SU-DHL-6 (cell line): ENCODE measurements at regions not wholly inside any gene's neighbourhood (a gene's known extent, or its start where the extent isn't known, plus 50 kb on each side); places are given as distances from the start of the nearest gene placed in this dataset.

Experiments
- H2AFZ ChIP-seq: fragments of 200-600 bp; sonication (generic); 2 replicates; pipeline ENCODE4 v1.6.1; 2014; ENCODE audit warnings: low read depth, mild to moderate bottlenecking, moderate library complexity, mixed read lengths, antibody characterized with exemption, low read length; ENCODE audit not compliant: severe bottlenecking
- H3F3A ChIP-seq: fragments of 200-600 bp; shearing (Covaris generic); 2 replicates; pipeline ENCODE4 v1.6.0; 2016; ENCODE audit warnings: antibody characterized with exemption, mild to moderate bottlenecking; ENCODE audit not compliant: insufficient read depth
- H3K27ac ChIP-seq: fragments of 200-600 bp; sonication (generic); 2 replicates; pipeline ENCODE4 v1.5.1; 2016; ENCODE audit warnings: low read depth, mild to moderate bottlenecking, low read length, moderate library complexity, mixed read lengths
- H3K27me3 ChIP-seq: fragments of 200-600 bp; sonication (generic), shearing (Covaris generic); 2 replicates; pipeline ENCODE4 v1.6.0; 2014; ENCODE audit warnings: mild to moderate bottlenecking, low read length
- H3K36me3 ChIP-seq: fragments of 200-600 bp; sonication (generic); 2 replicates; pipeline ENCODE4 v1.6.1; 2014; ENCODE audit warnings: mild to moderate bottlenecking, low read length, mixed read lengths
- H3K4me2 ChIP-seq: fragments of 300-600, 200-600 bp; shearing (Covaris generic), sonication (generic); 2 replicates; pipeline ENCODE4 v1.6.0; 2014; ENCODE audit warnings: low read length, low read depth, mild to moderate bottlenecking; ENCODE audit not compliant: poor library complexity, severe bottlenecking
- H3K4me3 ChIP-seq: fragments of 200-600 bp; sonication (generic); 2 replicates; pipeline ENCODE4 v1.5.1; 2014; ENCODE audit warnings: antibody characterized with exemption, low read length, mild to moderate bottlenecking, mixed read lengths; ENCODE audit not compliant: insufficient read depth, poor library complexity, severe bottlenecking
- H3K79me2 ChIP-seq: fragments of 200-600 bp; sonication (generic); 2 replicates; pipeline ENCODE4 v1.6.1; 2014; ENCODE audit warnings: mild to moderate bottlenecking, low read length, moderate library complexity; ENCODE audit not compliant: insufficient read depth
- H3K9ac ChIP-seq: fragments of 200-600 bp; sonication (generic); 2 replicates; pipeline ENCODE4 v1.7.0; 2014; ENCODE audit warnings: mild to moderate bottlenecking, low read length
- H3K9me2 ChIP-seq: fragments of 200-600 bp; sonication (generic); replicated peaks from 2 replicates; pipeline ENCODE4 v1.6.1; 2014; ENCODE audit warnings: low read length; ENCODE audit not compliant: insufficient read depth
- H3K9me3 ChIP-seq: fragments of 200-600 bp; sonication (generic); 2 replicates; pipeline ENCODE4 v1.6.1; 2014; ENCODE audit warnings: low read length, mixed read lengths; ENCODE audit not compliant: insufficient read depth
- H4K20me1 ChIP-seq: fragments of 200-600 bp; sonication (generic); 2 replicates; pipeline ENCODE4 v1.6.1; 2014; ENCODE audit warnings: low read depth, mild to moderate bottlenecking, antibody characterized with exemption, low read length, moderate library complexity, mixed read lengths
- CTCF ChIP-seq: fragments of 200-600 bp; sonication (generic); IDR thresholded peaks from one replicate; pipeline ENCODE4 v1.5.1; 2017; ENCODE audit warnings: antibody characterized with exemption, mild to moderate bottlenecking, low read length, moderate library complexity; ENCODE audit not compliant: insufficient read depth, poor library complexity, severe bottlenecking
- EZH2phosphoT487 ChIP-seq: fragments of 200-600 bp; sonication (generic), shearing (Covaris generic); conservative IDR thresholded peaks from 2 replicates; pipeline ENCODE4 v1.6.1; 2018; ENCODE audit warnings: mild to moderate bottlenecking, antibody characterized with exemption, low read length, moderate library complexity, mixed read lengths

DNA sequence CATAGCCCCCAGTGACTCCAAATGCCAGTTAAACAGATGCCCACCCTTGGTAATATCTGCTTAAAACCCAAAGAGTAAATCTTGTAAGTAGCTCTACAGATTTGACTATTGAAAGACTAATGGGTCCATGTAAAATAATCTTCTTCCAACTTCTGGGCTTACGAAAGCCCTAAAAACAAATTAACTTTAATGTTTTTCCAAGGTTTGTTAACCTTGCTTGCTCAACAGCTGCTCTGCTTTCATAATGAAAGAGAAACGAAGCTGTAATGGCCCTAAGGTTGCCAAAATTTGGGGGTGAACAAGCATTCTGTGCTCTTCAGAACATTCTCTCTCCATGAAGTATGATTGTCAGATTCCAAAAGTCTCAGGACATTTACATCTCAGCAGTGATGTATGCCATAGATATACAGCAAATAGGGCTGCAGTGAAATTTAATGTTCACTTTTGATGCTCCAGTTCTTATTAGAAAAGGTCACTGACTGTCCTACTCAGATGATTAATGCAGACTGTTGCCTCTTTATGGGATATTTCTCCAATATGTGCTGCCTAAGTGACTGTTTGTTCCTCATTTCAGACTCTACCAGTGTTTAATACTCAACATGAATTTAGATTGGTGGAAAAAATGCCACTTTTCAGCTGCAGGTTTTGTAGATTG, 436.3 kb upstream of the CHST9 start:
- Histone ChIP-seq H3K27ac (no peak overlapping the region), H3K9me3 (no peaks in the 10 kb centered on the region), H2AFZ (no peak overlapping the region)

DNA sequence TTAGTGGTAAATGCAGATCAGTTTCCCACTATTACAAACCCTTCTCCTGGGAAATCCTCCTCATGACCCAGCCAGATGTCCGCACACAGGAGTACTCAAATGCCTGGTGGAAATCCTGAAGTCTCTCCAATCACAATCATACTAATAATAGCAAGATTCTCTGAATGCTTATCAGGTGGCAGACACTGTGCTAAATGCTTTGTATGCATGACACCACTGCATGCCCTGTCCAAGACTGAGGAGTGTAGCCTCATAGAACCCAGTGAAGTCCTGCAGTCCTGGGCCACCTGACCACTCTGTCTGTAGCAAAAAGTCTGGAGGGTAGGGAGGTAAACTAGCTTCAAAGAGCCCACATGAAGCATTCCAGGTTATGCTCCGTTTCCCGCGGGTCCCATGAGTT, 434.8 kb upstream of the CHST9 start:
- Histone ChIP-seq H3K79me2 (no peaks in the 10 kb centered on the region), H3K27ac (no peak overlapping the region), H3K9ac (no peak overlapping the region), H2AFZ (no peak overlapping the region), H3K4me2 (no peak overlapping the region), H3F3A (no peaks in the 10 kb centered on the region), H3K27me3 (no peaks in the 10 kb centered on the region), H3K36me3 (no peaks in the 10 kb centered on the region), H3K9me2 (no peaks in the 10 kb centered on the region), H3K9me3 (no peaks in the 10 kb centered on the region), H4K20me1 (no peaks in the 10 kb centered on the region), H3K4me3 (no peak overlapping the region)
- TF ChIP-seq CTCF (no peak), EZH2phosphoT487 (no peak)

More for the DNA sequence above, 436.3 kb upstream of the CHST9 start:
- no peaks in the 10 kb centered on the region for H3K36me3 ChIP-seq
- no peaks in the 10 kb centered on the region for H3K27me3 ChIP-seq
- H4K20me1 ChIP-seq, result no peaks in the 10 kb centered on the region
- H3K9ac ChIP-seq, result no peak overlapping the region
- no peak for TF ChIP-seq CTCF
- TF ChIP-seq EZH2phosphoT487, result 0 out of 2 replicates have a peak, but pooled peaks have one; percentile 49
- H3K79me2 ChIP-seq, result no peaks in the 10 kb centered on the region
- no peaks in the 10 kb centered on the region for H3F3A ChIP-seq
- H3K9me2 ChIP-seq, result no peaks in the 10 kb centered on the region
- H3K4me3 ChIP-seq, result no peak overlapping the region
- no peak overlapping the region for H3K4me2 ChIP-seq

DNA sequence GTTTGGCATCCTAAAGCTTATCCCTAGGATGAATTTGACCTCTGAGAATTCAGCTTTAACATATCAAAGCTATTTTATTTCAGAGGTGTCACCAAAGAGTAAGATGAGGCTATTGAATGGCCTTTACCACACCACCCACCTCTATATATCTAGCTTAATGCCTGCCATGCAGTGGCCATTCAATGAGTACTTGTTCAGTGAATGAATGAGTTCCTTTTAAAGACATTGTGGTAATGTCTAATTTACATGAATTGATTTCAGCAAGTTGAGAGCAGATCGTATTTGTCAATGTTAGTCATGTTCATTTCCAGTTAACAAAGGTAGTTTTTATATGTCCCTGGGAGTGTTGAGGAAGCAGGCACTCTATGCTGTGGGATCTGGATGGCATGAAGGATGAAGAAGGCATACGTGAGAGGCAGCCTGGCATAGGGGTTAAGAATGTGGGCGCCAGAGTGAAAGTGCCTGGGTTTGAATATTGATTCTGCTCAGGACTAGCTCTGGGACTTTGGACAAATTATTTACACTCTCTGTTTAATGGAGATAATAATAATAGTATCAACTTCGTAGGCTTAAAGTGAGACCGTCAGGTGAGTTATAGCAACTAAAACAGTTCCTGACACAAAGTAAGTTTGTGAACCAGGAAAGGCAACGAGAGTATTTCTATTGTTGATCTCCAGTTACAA, 434.1 kb upstream of the CHST9 start:
- Histone ChIP-seq H3K4me3 (no peak overlapping the region), H2AFZ (no peak overlapping the region), H3F3A (no peaks in the 10 kb centered on the region), H3K9ac (no peak overlapping the region), H3K4me2 (no peak overlapping the region), H3K36me3 (no peaks in the 10 kb centered on the region), H3K27ac (no peak overlapping the region), H3K9me3 (no peaks in the 10 kb centered on the region), H4K20me1 (no peaks in the 10 kb centered on the region), H3K79me2 (no peaks in the 10 kb centered on the region), H3K9me2 (no peaks in the 10 kb centered on the region), H3K27me3 (no peaks in the 10 kb centered on the region)
- TF ChIP-seq CTCF (no peak), EZH2phosphoT487 (no peak)
